ENCODE measurements at regions not wholly inside any gene's neighbourhood (a gene's known extent, or its start where the extent isn't known, plus 50 kb on each side); places are given as distances from the start of the nearest gene placed in this dataset.

DNA sequence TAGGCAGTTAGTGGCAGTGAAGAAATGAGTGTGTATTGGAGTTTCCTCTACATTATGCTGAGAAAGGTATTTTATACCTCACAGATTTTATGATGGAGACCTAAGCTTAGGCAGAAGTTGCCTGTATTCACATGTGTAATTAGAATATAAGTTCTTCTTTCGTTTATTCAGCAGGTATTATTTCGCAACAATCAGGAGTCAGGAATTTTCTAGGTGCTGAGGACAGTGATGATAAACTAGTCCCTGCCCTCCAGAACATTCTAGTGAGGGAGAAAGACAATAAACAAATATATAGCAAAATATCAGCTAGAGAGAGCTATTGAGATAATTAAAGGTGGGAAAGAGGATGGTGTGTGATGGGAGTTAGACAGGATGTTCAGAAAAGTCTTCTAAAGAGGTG is 345.7 kb downstream of the GRIN2B start:
- H3K36me3 ChIP-seq (ENCODE audit: control insufficient read depth, low read length): no peaks in the 10 kb centered on the region
- H3K9me3 ChIP-seq (ENCODE audit: control insufficient read depth, insufficient read depth, low read length): no peaks in the 10 kb centered on the region
- H3K27me3 ChIP-seq (ENCODE audit: control insufficient read depth, low read length): no peaks in the 10 kb centered on the region
- no peaks in the 10 kb centered on the region for H3F3A ChIP-seq (ENCODE audit: control insufficient read depth, insufficient read depth)
- no peak for TF ChIP-seq EZH2phosphoT487 (IDR thresholded peaks at IDR 0.05; ENCODE audit: borderline replicate concordance, low read length)
- TF ChIP-seq, protein P1, sequence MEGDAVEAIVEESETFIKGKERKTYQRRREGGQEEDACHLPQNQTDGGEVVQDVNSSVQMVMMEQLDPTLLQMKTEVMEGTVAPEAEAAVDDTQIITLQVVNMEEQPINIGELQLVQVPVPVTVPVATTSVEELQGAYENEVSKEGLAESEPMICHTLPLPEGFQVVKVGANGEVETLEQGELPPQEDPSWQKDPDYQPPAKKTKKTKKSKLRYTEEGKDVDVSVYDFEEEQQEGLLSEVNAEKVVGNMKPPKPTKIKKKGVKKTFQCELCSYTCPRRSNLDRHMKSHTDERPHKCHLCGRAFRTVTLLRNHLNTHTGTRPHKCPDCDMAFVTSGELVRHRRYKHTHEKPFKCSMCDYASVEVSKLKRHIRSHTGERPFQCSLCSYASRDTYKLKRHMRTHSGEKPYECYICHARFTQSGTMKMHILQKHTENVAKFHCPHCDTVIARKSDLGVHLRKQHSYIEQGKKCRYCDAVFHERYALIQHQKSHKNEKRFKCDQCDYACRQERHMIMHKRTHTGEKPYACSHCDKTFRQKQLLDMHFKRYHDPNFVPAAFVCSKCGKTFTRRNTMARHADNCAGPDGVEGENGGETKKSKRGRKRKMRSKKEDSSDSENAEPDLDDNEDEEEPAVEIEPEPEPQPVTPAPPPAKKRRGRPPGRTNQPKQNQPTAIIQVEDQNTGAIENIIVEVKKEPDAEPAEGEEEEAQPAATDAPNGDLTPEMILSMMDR (IDR thresholded peaks at IDR 0.05; ENCODE audit: low read depth, low read length, poor library complexity, severe bottlenecking): no peak
- no peaks in the 10 kb centered on the region for H3K79me2 ChIP-seq (ENCODE audit: control insufficient read depth, low read length)
- H3K4me2 ChIP-seq (ENCODE audit: low read length): no peak overlapping the region
- no peaks in the 10 kb centered on the region for H3K4me1 ChIP-seq (ENCODE audit: control insufficient read depth, low read length)
- no peaks in the 10 kb centered on the region for H4K20me1 ChIP-seq (ENCODE audit: control insufficient read depth, insufficient read depth, low read depth, low read length)
- H3K27ac ChIP-seq (ENCODE audit: low read depth, low read length): no peak overlapping the region
- H3K9me2 ChIP-seq (replicated peaks; ENCODE audit: control insufficient read depth, low read length): no peaks in the 10 kb centered on the region
- no peak overlapping the region for H3K4me3 ChIP-seq (ENCODE audit: low read length)

DNA sequence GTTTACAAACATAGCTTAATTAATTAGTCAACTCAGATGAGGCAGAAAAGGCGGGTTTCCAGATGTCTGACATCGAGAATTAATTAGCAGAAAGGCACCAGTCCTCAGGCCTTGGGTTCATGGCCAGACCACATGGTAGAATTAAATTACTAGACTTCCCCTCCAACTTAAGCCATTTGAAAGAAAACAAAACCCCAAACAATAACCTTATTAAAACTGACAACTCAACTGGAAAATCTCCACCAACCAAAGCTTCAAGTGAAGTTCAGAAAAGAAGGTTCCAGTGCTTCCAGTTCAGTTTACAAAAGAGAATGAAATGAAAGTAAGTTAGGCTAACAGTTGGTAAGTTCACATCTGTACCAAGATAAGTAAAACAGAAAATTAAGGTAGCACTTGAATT is 349.5 kb downstream of the GRIN2B start:
- Histone ChIP-seq H4K20me1 (ENCODE audit: control insufficient read depth, insufficient read depth, low read depth, low read length) (no peaks in the 10 kb centered on the region), H3K4me3 (ENCODE audit: low read length) (no peak overlapping the region), H3K79me2 (ENCODE audit: control insufficient read depth, low read length) (no peaks in the 10 kb centered on the region), H3K27me3 (ENCODE audit: control insufficient read depth, low read length) (no peaks in the 10 kb centered on the region), H3K4me2 (ENCODE audit: low read length) (no peak overlapping the region), H3K27ac (ENCODE audit: low read depth, low read length) (no peak overlapping the region), H3K9me3 (ENCODE audit: control insufficient read depth, insufficient read depth, low read length) (no peaks in the 10 kb centered on the region), H3K36me3 (ENCODE audit: control insufficient read depth, low read length) (no peaks in the 10 kb centered on the region), H3K9me2 (replicated peaks; ENCODE audit: control insufficient read depth, low read length) (no peaks in the 10 kb centered on the region), H3F3A (ENCODE audit: control insufficient read depth, insufficient read depth) (no peaks in the 10 kb centered on the region), H3K4me1 (ENCODE audit: control insufficient read depth, low read length) (no peaks in the 10 kb centered on the region)
- TF ChIP-seq, protein P1 (IDR thresholded peaks at IDR 0.05; ENCODE audit: low read depth, low read length, poor library complexity, severe bottlenecking): no peak
- TF ChIP-seq EZH2phosphoT487 (IDR thresholded peaks at IDR 0.05; ENCODE audit: borderline replicate concordance, low read length): no peak

DNA sequence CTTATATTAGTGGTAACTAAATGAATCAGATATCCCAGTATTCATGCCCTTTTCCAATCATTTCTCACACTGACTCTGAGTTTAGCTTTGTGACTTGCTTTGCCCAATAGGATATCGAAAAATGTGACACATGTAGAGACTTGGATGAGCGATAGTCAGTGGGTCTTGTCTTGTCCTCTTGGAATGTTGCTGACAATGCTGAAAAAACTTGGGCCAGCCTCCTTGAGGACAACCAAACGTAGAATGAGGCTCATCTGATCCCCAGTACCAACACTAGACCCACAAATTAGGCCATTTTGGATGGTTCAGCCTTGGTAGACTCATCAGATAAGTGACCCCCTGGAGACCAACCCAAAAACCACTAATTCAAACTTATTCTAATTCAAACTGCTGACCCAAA is 351.0 kb downstream of the GRIN2B start:
- Histone ChIP-seq H3K36me3 (ENCODE audit: control insufficient read depth, low read length) (no peaks in the 10 kb centered on the region), H3K27me3 (ENCODE audit: control insufficient read depth, low read length) (no peaks in the 10 kb centered on the region)

More for the DNA sequence above, 351.0 kb downstream of the GRIN2B start:
- H3K9me2 ChIP-seq (replicated peaks; ENCODE audit: control insufficient read depth, low read length): no peaks in the 10 kb centered on the region
- H3K27ac ChIP-seq (ENCODE audit: low read depth, low read length): no peak overlapping the region
- no peaks in the 10 kb centered on the region for H3K9me3 ChIP-seq (ENCODE audit: control insufficient read depth, insufficient read depth, low read length)
- H3K4me1 ChIP-seq (ENCODE audit: control insufficient read depth, low read length): no peaks in the 10 kb centered on the region
- H3K4me3 ChIP-seq (ENCODE audit: low read length): no peak overlapping the region
- no peak for TF ChIP-seq EZH2phosphoT487 (IDR thresholded peaks at IDR 0.05; ENCODE audit: borderline replicate concordance, low read length)
- TF ChIP-seq, protein P1 (IDR thresholded peaks at IDR 0.05; ENCODE audit: low read depth, low read length, poor library complexity, severe bottlenecking): no peak
- no peaks in the 10 kb centered on the region for H3F3A ChIP-seq (ENCODE audit: control insufficient read depth, insufficient read depth)
- no peak overlapping the region for H3K4me2 ChIP-seq (ENCODE audit: low read length)
- H4K20me1 ChIP-seq (ENCODE audit: control insufficient read depth, insufficient read depth, low read depth, low read length): no peaks in the 10 kb centered on the region
- H3K79me2 ChIP-seq (ENCODE audit: control insufficient read depth, low read length): no peaks in the 10 kb centered on the region
